Hepatocyte (in vitro differentiated cells): ENCODE measurements at regions not wholly inside any gene's neighbourhood (a gene's known extent, or its start where the extent isn't known, plus 50 kb on each side); places are given as distances from the start of the nearest gene placed in this dataset.

Experiments
- DNase-seq: peaks from one replicate; pipeline ENCODE4 v3.0.0-alpha.2; 2016; ENCODE audit warnings: low spot score
- H2AFZ ChIP-seq: fragments of 200-600 bp; sonication (generic); 2 replicates; pipeline ENCODE4 v1.6.0; 2016; ENCODE audit warnings: antibody characterized with exemption, mild to moderate bottlenecking
- H3K27ac ChIP-seq: fragments of 200-600 bp; sonication (generic); 2 replicates; pipeline ENCODE4 v1.5.1; 2016; ENCODE audit warnings: mild to moderate bottlenecking
- H3K27me3 ChIP-seq: fragments of 200-600 bp; sonication (generic); 2 replicates; pipeline ENCODE4 v1.6.1; 2016
- H3K36me3 ChIP-seq: fragments of 200-600 bp; sonication (generic); replicated peaks from 2 replicates; pipeline ENCODE4 v1.5.1; 2016; ENCODE audit warnings: low read depth; ENCODE audit not compliant: insufficient read depth
- H3K4me1 ChIP-seq: fragments of 200-600 bp; sonication (generic); 2 replicates; pipeline ENCODE4 v1.5.1; 2016; ENCODE audit warnings: mild to moderate bottlenecking, moderate library complexity; ENCODE audit not compliant: insufficient read depth
- H3K4me2 ChIP-seq: fragments of 200-600 bp; sonication (generic); 2 replicates; pipeline ENCODE4 v1.6.0; 2016
- H3K4me3 ChIP-seq: fragments of 200-600 bp; sonication (generic); 2 replicates; pipeline ENCODE4 v1.5.1; 2016; ENCODE audit warnings: mild to moderate bottlenecking
- H3K79me2 ChIP-seq: fragments of 200-600 bp; sonication (generic); 2 replicates; pipeline ENCODE4 v1.6.0; 2017; ENCODE audit warnings: mild to moderate bottlenecking
- H3K9me2 ChIP-seq: fragments of 200-600 bp; sonication (generic); replicated peaks from 2 replicates; pipeline ENCODE4 v1.6.0; 2017; ENCODE audit warnings: mild to moderate bottlenecking; ENCODE audit not compliant: insufficient read depth
- H3K9me3 ChIP-seq: fragments of 200-600 bp; sonication (generic); 2 replicates; pipeline ENCODE4 v1.5.1; 2016; ENCODE audit warnings: low read depth, mild to moderate bottlenecking
- H4K20me1 ChIP-seq: fragments of 200-600 bp; sonication (generic); 2 replicates; pipeline ENCODE4 v1.6.0; 2016; ENCODE audit warnings: mild to moderate bottlenecking; ENCODE audit not compliant: insufficient read depth, poor library complexity, severe bottlenecking
- CTCF ChIP-seq: fragments of 200-600 bp; sonication (generic); IDR thresholded peaks from 2 replicates; pipeline ENCODE4 v1.5.1; 2016; ENCODE audit warnings: antibody characterized with exemption, mild to moderate bottlenecking; ENCODE audit not compliant: poor library complexity
- EZH2 ChIP-seq: fragments of 200-600 bp; sonication (generic); IDR thresholded peaks from 2 replicates; pipeline ENCODE4 v1.6.1; 2016; ENCODE audit warnings: antibody characterized with exemption, mild to moderate bottlenecking, borderline replicate concordance
- EZH2phosphoT487 ChIP-seq: fragments of 200-600 bp; sonication (generic); IDR thresholded peaks from one replicate; pipeline ENCODE4 v1.6.1; 2018; ENCODE audit warnings: antibody characterized with exemption, mild to moderate bottlenecking, low read depth, moderate library complexity; ENCODE audit not compliant: unreplicated experiment, severe bottlenecking
- WGBS: methylation state at CpG from one replicate; pipeline ENCODE4 v1.1.6; 2016; ENCODE audit warnings: low lambda C conversion rate; ENCODE audit errors: missing lambda C conversion rate; 5-methylcytosine and 5-hydroxymethylcytosine counted together

GRCh38 chr3:13197281-13197680 lies 124.1 kb upstream of the IQSEC1 start:
- no peaks in the 10 kb centered on the region for H3K27me3 ChIP-seq

DNA sequence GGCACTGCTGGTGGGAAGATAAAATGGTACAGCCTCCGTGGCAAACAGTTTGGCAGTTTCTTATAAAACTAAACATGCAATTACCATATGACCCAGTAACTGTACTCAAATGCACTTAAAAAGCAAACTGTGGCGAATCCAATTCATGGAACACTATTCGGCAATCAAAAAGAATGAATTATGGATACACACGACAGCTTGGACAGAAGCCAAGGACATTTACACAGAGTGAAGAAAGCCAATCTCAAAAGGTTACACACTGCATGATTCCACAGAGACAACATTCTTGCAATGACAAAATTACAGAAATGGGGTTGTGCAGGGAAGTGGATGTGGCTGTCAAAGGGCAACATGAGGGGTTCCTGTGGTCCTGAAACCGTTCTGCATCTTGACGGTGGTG lies 122.1 kb upstream of the IQSEC1 start:
- H3K36me3 ChIP-seq, result no peaks in the 10 kb centered on the region
- TF ChIP-seq EZH2phosphoT487, result no peak
- TF ChIP-seq EZH2, result no peak
- TF ChIP-seq CTCF, result no peak
- 85% methylated on average over 6 of the region's 6 CpGs for WGBS
- H4K20me1 ChIP-seq, result no peaks in the 10 kb centered on the region
- H3K79me2 ChIP-seq, result no peaks in the 10 kb centered on the region
- H2AFZ ChIP-seq, result no peak overlapping the region
- DNase-seq, result no peak
- H3K9me2 ChIP-seq, result no peaks in the 10 kb centered on the region
- H3K4me2 ChIP-seq, result no peak overlapping the region
- H3K4me1 ChIP-seq, result no peaks in the 10 kb centered on the region
- no peaks in the 10 kb centered on the region for H3K9me3 ChIP-seq
- H3K27ac ChIP-seq, result no peak overlapping the region
- H3K27me3 ChIP-seq, result no peaks in the 10 kb centered on the region
- H3K4me3 ChIP-seq, result no peak overlapping the region

More at GRCh38 chr3:13197281-13197680, 124.1 kb upstream of the IQSEC1 start:
- 79% methylated on average over 10 of the region's 12 CpGs for WGBS
- no peak overlapping the region for H3K27ac ChIP-seq
- H3K79me2 ChIP-seq, result no peaks in the 10 kb centered on the region
- no peaks in the 10 kb centered on the region for H3K4me1 ChIP-seq
- DNase-seq, result no peak
- no peak for TF ChIP-seq EZH2
- TF ChIP-seq CTCF, result no peak
- TF ChIP-seq EZH2phosphoT487, result no peak
- H4K20me1 ChIP-seq, result no peaks in the 10 kb centered on the region
- H2AFZ ChIP-seq, result no peak overlapping the region
- H3K9me3 ChIP-seq, result no peaks in the 10 kb centered on the region
- H3K36me3 ChIP-seq, result no peaks in the 10 kb centered on the region
- no peak overlapping the region for H3K4me2 ChIP-seq
- H3K4me3 ChIP-seq, result no peak overlapping the region
- no peaks in the 10 kb centered on the region for H3K9me2 ChIP-seq

DNA sequence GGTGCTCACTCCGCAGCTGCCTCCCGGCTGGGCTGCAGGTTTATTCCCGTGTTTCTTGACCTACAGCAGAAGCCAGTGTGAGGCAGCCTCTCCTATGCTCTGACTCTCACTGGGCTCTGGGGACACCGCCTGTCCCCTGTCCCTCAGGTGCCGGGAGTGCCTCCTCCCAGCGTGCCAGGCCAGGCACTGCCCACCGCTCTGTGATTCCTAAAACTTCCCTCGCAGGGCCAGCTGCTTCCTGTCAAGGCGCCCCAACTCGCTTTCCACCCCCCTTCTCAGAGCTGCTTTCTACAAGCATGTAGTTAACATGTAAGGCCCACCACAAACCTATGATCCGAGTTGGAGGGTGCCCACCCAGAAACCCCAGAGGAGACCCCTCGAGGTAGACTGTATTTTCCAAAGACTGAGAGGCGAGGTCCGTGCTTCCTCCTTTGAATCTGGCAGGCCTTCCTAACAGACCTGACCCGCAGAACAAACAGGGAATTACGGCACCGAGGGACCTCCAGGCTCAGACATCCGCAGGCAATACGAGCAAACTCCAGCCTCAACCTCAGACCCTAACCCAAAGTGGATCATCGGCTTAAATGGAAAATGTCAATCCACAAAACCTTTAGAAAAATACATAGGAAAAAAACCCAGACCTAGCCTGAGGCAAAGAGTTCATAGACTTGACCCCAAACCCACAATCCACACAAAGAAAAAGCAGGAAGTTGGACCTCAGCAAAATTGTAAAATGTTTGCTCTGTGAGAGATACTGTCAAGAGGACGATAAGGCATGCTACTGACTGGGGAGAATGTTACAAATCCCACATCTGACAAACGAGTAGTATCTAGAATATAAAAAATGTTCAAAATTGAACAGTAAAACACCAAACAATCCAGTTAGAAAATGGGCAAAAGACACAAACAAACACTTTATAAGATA lies 121.3 kb upstream of the IQSEC1 start:
- Histone ChIP-seq H2AFZ (no peak overlapping the region), H3K27me3 (no peaks in the 10 kb centered on the region), H3K36me3 (no peaks in the 10 kb centered on the region), H3K9me3 (no peaks in the 10 kb centered on the region), H3K4me2 (no peak overlapping the region), H3K9me2 (no peaks in the 10 kb centered on the region), H4K20me1 (no peaks in the 10 kb centered on the region), H3K79me2 (no peaks in the 10 kb centered on the region), H3K27ac (no peak overlapping the region), H3K4me1 (peaks cover under 1% of the 10 kb centered on the region), H3K4me3 (no peak overlapping the region)
- WGBS, result 75% methylated on average over 22 of the region's 22 CpGs
- no peak for DNase-seq
- TF ChIP-seq EZH2 (no peak), EZH2phosphoT487 (no peak), CTCF (no peak)
